Chondrocyte (in vitro differentiated cells): ENCODE measurements at regions not wholly inside any gene's neighbourhood (a gene's known extent, or its start where the extent isn't known, plus 50 kb on each side); places are given as distances from the start of the nearest gene placed in this dataset.

Source experiments
- DNase-seq: peaks from one replicate; pipeline ENCODE4 v3.0.0; 2021; ENCODE audit warnings: mixed read lengths, low spot score
- H3K27ac Mint-ChIP-seq: one replicate; pipeline ENCODE4 v1.8.0; 2021; ENCODE audit warnings: mild to moderate bottlenecking, moderate library complexity, mixed read lengths; ENCODE audit not compliant: unreplicated experiment
- H3K27me3 Mint-ChIP-seq: 2 replicates; pipeline ENCODE4 v1.8.0; 2021; ENCODE audit warnings: low read depth, mixed read lengths
- H3K36me3 Mint-ChIP-seq: 2 replicates; pipeline ENCODE4 v1.8.0; 2021; ENCODE audit warnings: low read depth, mixed read lengths
- H3K4me1 Mint-ChIP-seq: 2 replicates; pipeline ENCODE4 v1.8.0; 2021; ENCODE audit warnings: low read depth, mild to moderate bottlenecking, mixed read lengths
- H3K4me3 Mint-ChIP-seq: one replicate; pipeline ENCODE4 v1.8.0; 2021; ENCODE audit warnings: mild to moderate bottlenecking, moderate library complexity, mixed read lengths; ENCODE audit not compliant: unreplicated experiment
- H3K9me3 Mint-ChIP-seq: 2 replicates; pipeline ENCODE4 v1.8.0; 2021; ENCODE audit warnings: low read depth, mixed read lengths
- TF ChIP-seq, protein P1 (sequence below): fragments of 200-600 bp; sonication (generic); IDR thresholded peaks from 2 replicates; pipeline ENCODE4 v1.5.0; 2021; ENCODE audit warnings: antibody characterized with exemption, mild to moderate bottlenecking, moderate library complexity

DNA sequence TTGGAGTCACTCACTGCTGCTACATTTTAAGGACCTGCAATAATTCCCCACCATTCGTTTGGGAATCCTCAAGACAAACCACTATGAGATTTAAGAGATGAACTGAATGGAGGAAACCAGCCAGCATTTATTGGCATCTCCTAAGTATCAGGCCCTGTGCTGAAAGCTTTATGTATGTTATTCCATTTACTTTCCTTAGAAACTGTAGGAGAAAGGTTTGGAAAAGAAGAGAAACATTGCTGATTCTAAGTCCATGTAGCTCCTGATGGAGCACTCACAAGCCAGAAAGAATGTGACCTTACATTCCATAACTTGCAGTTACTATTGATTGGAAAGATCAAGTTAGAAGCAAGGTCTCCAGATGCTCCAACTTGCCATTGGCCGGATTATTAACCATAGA, 267.4 kb downstream of the GAS1 start:
- H3K4me1 Mint-ChIP-seq = peaks cover 9% of the 10 kb centered on the region
- H3K4me3 Mint-ChIP-seq = no peak overlapping the region
- no peak for DNase-seq
- H3K36me3 Mint-ChIP-seq = no peaks in the 10 kb centered on the region
- no peaks in the 10 kb centered on the region for H3K9me3 Mint-ChIP-seq
- no peaks in the 10 kb centered on the region for H3K27me3 Mint-ChIP-seq
- TF ChIP-seq, protein P1, sequence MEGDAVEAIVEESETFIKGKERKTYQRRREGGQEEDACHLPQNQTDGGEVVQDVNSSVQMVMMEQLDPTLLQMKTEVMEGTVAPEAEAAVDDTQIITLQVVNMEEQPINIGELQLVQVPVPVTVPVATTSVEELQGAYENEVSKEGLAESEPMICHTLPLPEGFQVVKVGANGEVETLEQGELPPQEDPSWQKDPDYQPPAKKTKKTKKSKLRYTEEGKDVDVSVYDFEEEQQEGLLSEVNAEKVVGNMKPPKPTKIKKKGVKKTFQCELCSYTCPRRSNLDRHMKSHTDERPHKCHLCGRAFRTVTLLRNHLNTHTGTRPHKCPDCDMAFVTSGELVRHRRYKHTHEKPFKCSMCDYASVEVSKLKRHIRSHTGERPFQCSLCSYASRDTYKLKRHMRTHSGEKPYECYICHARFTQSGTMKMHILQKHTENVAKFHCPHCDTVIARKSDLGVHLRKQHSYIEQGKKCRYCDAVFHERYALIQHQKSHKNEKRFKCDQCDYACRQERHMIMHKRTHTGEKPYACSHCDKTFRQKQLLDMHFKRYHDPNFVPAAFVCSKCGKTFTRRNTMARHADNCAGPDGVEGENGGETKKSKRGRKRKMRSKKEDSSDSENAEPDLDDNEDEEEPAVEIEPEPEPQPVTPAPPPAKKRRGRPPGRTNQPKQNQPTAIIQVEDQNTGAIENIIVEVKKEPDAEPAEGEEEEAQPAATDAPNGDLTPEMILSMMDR = no peak
- no peak overlapping the region for H3K27ac Mint-ChIP-seq

DNA sequence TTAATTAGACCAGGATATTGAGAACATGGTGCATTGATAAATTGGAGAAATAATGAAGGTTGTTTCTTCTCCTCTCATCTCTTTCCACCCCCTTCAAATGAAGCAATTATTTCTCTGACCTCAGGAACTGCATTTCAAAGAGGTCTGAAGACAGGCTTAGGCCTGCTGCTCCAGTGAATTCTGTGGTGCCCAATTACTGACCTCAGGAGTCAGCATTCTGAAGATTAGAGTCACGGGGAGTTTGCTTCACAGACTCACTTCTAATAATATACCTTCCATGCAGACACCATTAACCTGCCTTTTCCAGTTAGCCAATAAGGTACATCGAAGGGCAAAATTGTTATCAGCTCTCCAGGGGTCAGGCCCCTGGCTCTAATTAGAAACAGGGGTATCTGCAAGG, 270.9 kb downstream of the GAS1 start:
- Mint-ChIP-seq H3K27ac (no peak overlapping the region), H3K9me3 (no peaks in the 10 kb centered on the region), H3K4me3 (no peak overlapping the region), H3K36me3 (no peaks in the 10 kb centered on the region), H3K4me1 (peaks cover 20% of the 10 kb centered on the region), H3K27me3 (no peaks in the 10 kb centered on the region)
- TF ChIP-seq, protein P1 = no peak
- DNase-seq = no peak

DNA sequence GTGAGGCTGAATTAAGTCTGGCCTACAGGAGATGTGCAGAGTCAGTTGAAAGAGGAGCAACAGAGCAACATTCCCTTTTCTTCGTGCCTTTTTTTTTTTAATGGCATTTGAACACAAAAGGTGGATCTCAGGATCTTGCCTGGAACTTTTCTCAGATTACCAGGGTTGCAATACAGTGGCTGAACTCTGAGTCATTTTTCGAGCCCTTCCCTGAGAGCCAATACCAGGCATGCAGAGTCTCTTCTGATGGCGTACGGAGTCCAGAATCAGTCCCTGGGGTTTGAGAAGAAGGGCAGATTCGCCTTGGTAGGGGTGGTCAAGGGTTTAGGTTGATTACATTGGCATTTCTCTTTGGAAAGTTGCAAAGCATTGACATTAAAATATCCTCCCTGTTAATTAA, 271.5 kb downstream of the GAS1 start:
- Mint-ChIP-seq H3K9me3 (peaks cover 3% of the 10 kb centered on the region), H3K27ac (no peak overlapping the region), H3K4me1 (peaks cover 20% of the 10 kb centered on the region), H3K36me3 (no peaks in the 10 kb centered on the region), H3K27me3 (no peaks in the 10 kb centered on the region), H3K4me3 (no peak overlapping the region)
- TF ChIP-seq, protein P1 = no peak
- DNase-seq = no peak

DNA sequence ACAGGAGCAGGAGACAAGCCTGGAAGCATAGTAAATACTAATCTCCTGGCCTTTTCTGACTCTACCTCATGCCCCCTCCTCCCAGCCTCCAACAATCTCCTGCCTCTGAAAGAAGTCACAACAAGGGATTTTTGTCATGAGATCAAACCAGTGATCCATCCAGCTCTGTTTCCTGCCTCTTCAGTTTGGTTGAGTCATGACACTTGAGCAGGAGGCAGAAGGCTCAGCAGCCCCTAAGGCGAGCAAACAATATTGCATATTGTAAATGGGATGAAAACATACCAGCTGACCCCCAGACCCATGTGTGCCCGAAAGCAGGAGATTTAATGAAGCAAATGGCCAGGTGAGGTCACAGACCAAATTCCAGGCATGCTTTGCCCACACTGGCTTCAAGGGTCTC, 272.8 kb downstream of the GAS1 start:
- H3K27me3 Mint-ChIP-seq = no peaks in the 10 kb centered on the region
- H3K9me3 Mint-ChIP-seq = peaks cover 10% of the 10 kb centered on the region
- peaks cover 4% of the 10 kb centered on the region for H3K36me3 Mint-ChIP-seq
- H3K27ac Mint-ChIP-seq = no peak overlapping the region
- DNase-seq = no peak
- H3K4me3 Mint-ChIP-seq = no peak overlapping the region
- TF ChIP-seq, protein P1 = no peak
- peaks cover 20% of the 10 kb centered on the region for H3K4me1 Mint-ChIP-seq

DNA sequence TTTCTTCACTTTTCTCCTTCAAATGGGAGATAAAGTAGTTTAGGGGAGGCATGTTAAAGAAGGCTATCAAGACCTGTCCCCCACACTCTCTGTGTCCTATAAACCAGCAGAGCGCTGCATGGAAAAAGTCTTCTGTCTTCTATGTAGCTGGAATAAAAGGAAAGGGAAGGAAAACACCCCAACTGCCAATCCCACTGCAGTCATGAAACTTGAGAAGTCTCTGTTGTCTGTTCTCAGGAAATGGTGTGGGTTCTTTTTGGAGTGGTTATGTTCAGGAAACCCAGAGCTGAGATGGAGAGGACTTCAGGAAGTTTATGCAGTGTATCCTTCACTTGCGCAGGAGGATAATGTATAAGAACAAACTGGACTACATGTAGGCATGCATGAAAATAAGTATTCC, 274.3 kb downstream of the GAS1 start:
- H3K27me3 Mint-ChIP-seq = no peaks in the 10 kb centered on the region
- peaks cover 20% of the 10 kb centered on the region for H3K4me1 Mint-ChIP-seq
- H3K27ac Mint-ChIP-seq = no peak overlapping the region
- no peak overlapping the region for H3K4me3 Mint-ChIP-seq
- H3K36me3 Mint-ChIP-seq = peaks cover 4% of the 10 kb centered on the region
- peaks cover 10% of the 10 kb centered on the region for H3K9me3 Mint-ChIP-seq
- TF ChIP-seq, protein P1 = no peak
- no peak for DNase-seq
